ENCODE measurements at regions not wholly inside any gene's neighbourhood (a gene's known extent, or its start where the extent isn't known, plus 50 kb on each side); places are given as distances from the start of the nearest gene placed in this dataset.

DNA sequence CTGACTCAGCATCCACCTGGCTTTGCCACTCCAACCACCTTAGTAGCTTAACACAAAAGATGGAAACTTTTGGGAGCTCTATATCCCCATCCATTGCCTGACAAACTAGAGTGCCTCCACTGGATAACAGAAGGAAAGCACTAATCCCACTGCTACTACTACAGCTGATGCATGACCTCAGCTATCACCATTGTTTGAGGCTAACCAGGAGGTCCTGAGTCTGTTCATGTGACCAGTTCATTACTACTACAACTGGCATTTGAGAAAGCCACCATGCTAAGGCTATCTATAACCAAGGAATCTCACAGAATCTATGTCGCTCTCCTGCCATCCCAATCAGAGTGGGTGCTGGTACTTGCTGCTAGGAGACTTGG lies 604.3 kb upstream of the CA10 start:
- TF ChIP-seq CTCF (conservative IDR thresholded peaks at IDR 0.05): no peak
- H3K27ac ChIP-seq: no peak overlapping the region

- no peak overlapping the region for H3K27ac ChIP-seq
- TF ChIP-seq CTCF (conservative IDR thresholded peaks at IDR 0.05): no peak
Observed at GRCh38 chr17:52762147-52762793, 603.8 kb upstream of the CA10 start.

DNA sequence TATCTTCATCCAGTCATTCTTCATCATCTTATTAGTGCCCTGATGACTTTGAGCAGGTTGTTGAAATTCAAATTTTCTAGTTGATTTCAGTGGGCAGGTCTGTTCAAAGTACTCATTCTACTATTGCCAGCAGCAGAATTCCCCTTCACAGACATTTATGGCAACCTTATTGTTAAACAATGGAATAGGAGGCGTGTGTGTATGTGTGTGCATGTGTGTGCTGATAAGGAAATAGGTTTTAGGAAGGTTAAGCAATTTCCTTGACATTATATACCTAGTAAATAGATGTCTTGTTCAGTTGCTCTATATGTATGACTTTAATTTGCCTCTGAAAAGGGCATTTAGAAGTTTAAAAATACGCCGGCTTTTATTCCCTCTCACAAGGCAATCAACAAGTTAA lies 601.4 kb upstream of the CA10 start:
- TF ChIP-seq CTCF (conservative IDR thresholded peaks at IDR 0.05): no peak
- no peak overlapping the region for H3K27ac ChIP-seq

GRCh38 chr17:52758481-52758880 lies 600.0 kb upstream of the CA10 start:
- H3K27ac ChIP-seq: peak overlapping the region; percentile 36
- TF ChIP-seq CTCF (conservative IDR thresholded peaks at IDR 0.05): no peak

DNA sequence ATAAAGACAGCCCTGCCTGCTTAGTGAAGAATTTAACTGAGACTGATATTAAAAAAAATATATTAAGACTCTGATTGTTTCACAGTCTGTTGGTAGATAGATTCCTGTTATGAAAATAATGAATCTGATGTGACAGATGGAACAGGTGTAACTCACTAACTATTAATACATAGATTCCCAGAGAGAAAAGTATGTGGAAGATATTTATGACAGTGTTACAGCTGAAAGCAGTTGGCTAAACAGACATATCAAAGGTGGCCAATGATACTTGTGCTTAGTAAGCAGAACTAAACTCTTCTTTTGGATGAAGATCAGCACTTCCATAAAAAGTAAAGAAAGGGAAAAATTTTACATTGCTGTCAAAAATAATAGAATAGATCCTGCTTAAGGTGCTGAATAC lies 598.2 kb upstream of the CA10 start:
- H3K27ac ChIP-seq: peak overlapping the region; percentile 36; the same call in 1 of the 2 replicates
- no peak for TF ChIP-seq CTCF (conservative IDR thresholded peaks at IDR 0.05)

- H3K27ac ChIP-seq: no peak overlapping the region
- no peak for TF ChIP-seq CTCF (conservative IDR thresholded peaks at IDR 0.05)
Observed at GRCh38 chr17:52754838-52755237, 596.3 kb upstream of the CA10 start.

DNA sequence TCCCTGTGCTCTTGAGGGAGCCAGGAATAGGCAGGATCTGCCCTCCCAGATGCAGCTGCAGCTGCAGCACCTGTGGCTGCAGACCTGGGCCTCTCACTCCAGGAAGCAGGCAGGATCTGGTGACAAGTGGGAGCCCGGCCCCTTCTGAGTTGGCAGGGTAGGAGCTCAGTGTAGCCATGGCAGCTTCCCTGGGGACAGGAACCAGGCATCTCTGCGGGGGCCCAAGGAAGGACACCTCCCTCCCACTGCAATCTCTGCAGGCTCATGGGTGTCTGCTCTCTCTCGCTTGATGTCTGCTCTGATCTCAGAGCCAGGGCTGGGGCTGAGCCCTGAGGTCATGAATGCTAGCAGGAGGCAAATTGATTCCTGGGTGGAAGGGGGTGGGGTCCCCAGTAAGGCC lies 592.5 kb upstream of the CA10 start:
- H3K27ac ChIP-seq: no peak overlapping the region
- TF ChIP-seq CTCF (conservative IDR thresholded peaks at IDR 0.05): no peak
